ENCODE measurements at regions not wholly inside any gene's neighbourhood (a gene's known extent, or its start where the extent isn't known, plus 50 kb on each side); places are given as distances from the start of the nearest gene placed in this dataset.

DNA sequence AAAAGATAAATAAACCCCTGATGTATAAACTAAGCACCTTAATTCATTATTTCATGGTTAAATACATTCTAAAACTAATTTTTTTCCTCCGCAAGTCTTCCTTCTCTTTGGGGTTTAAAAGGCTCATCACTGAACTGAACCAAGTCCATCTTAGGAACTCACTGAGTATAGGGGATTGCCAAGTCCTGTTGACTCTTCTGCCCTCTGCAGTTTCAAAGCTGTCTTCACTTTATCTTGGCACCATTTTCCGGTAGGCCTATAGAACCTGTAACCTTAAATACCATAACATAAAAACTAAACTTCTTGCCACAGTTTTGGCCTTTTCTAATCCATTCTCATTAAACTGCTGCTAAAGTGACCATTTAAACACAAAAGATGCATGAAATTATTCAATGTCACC, 66.5 kb upstream of the USPL1 start:
- TF ChIP-seq, protein P1, sequence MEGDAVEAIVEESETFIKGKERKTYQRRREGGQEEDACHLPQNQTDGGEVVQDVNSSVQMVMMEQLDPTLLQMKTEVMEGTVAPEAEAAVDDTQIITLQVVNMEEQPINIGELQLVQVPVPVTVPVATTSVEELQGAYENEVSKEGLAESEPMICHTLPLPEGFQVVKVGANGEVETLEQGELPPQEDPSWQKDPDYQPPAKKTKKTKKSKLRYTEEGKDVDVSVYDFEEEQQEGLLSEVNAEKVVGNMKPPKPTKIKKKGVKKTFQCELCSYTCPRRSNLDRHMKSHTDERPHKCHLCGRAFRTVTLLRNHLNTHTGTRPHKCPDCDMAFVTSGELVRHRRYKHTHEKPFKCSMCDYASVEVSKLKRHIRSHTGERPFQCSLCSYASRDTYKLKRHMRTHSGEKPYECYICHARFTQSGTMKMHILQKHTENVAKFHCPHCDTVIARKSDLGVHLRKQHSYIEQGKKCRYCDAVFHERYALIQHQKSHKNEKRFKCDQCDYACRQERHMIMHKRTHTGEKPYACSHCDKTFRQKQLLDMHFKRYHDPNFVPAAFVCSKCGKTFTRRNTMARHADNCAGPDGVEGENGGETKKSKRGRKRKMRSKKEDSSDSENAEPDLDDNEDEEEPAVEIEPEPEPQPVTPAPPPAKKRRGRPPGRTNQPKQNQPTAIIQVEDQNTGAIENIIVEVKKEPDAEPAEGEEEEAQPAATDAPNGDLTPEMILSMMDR (IDR thresholded peaks at IDR 0.05; ENCODE audit: poor library complexity, severe bottlenecking): no peak
- TF ChIP-seq POLR2AphosphoS5 (IDR thresholded peaks at IDR 0.05): no peak
- TF ChIP-seq, protein P2, sequence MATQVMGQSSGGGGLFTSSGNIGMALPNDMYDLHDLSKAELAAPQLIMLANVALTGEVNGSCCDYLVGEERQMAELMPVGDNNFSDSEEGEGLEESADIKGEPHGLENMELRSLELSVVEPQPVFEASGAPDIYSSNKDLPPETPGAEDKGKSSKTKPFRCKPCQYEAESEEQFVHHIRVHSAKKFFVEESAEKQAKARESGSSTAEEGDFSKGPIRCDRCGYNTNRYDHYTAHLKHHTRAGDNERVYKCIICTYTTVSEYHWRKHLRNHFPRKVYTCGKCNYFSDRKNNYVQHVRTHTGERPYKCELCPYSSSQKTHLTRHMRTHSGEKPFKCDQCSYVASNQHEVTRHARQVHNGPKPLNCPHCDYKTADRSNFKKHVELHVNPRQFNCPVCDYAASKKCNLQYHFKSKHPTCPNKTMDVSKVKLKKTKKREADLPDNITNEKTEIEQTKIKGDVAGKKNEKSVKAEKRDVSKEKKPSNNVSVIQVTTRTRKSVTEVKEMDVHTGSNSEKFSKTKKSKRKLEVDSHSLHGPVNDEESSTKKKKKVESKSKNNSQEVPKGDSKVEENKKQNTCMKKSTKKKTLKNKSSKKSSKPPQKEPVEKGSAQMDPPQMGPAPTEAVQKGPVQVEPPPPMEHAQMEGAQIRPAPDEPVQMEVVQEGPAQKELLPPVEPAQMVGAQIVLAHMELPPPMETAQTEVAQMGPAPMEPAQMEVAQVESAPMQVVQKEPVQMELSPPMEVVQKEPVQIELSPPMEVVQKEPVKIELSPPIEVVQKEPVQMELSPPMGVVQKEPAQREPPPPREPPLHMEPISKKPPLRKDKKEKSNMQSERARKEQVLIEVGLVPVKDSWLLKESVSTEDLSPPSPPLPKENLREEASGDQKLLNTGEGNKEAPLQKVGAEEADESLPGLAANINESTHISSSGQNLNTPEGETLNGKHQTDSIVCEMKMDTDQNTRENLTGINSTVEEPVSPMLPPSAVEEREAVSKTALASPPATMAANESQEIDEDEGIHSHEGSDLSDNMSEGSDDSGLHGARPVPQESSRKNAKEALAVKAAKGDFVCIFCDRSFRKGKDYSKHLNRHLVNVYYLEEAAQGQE (IDR thresholded peaks at IDR 0.05; ENCODE audit: borderline replicate concordance): no peak
- no peak for TF ChIP-seq EZH2 (IDR thresholded peaks at IDR 0.05; ENCODE audit: borderline replicate concordance, insufficient read depth, low read length, poor library complexity, severe bottlenecking)
- TF ChIP-seq EP300 (conservative IDR thresholded peaks at IDR 0.05; ENCODE audit: poor library complexity, severe bottlenecking): no peak
- TF ChIP-seq SMC3 (conservative IDR thresholded peaks at IDR 0.05; ENCODE audit: poor library complexity): no peak
- no peak for TF ChIP-seq TAF1 (IDR thresholded peaks at IDR 0.05; ENCODE audit: low read depth)
